HTR-8/SVneo (cell line): ENCODE measurements at regions not wholly inside any gene's neighbourhood (a gene's known extent, or its start where the extent isn't known, plus 50 kb on each side); places are given as distances from the start of the nearest gene placed in this dataset.
"Not testable (repeated sequence)": the region's sequence is repeated elsewhere in the genome, so short reads cannot be mapped to it uniquely, and the experiment has no call there.

Source experiments
- DNase-seq: peaks from one replicate; pipeline ENCODE4 v3.0.0; 2011; ENCODE audit warnings: low spot score, mixed read lengths; ENCODE audit not compliant: insufficient read length
- FAIRE-seq: peaks from 2 replicates; lab custom pipeline; 2011; peaks lifted over from hg19 to GRCh38; lab: Jason Lieb, UNC

- DNase-seq (no peak), FAIRE-seq (no peak)
Observed at GRCh38 chr2:55811048-55811447, 112.5 kb downstream of the EFEMP1 start.

DNA sequence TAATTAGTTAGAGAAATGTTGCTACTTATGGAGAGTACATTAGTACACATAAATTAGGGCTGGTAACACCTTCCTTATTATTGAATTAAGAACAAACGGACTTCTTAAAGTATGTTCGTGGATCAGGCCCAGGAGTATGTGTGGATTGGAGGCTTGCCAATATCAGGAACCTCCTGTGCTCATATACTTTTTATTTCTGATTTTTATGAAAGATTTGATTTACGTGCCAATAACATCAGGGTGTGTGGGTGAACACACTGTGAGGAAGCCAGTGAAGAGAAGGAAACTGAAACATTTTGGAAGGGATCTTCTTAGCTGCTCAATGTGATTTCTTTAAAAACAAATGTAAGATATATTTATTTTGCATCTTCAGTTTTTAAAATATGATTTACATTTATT lies 113.0 kb downstream of the EFEMP1 start:
- DNase-seq (no peak), FAIRE-seq (no peak)

- DNase-seq (no peak), FAIRE-seq (no peak)
Observed at GRCh38 chr2:55809875-55810621, 113.5 kb downstream of the EFEMP1 start.

DNA sequence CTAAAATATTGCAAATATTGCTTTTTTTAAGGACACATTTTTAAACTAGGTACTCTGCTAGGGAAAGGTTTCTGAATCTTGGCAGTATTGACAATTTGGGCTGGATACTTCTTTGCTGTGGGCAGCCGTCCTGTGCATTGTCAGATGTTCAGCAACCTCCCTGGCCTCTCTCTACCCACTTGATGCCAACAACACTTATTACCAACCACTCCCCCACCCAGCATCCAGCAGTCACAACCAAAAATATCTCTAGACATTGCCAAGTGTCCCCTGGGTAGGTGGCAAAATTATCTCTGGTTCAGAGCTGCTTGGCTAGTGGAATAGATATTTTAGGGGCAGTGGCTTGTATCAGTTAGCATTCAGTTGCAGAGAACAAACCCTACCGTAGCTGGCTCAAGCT lies 114.3 kb upstream of the PNPT1 start:
- no peak for DNase-seq
- FAIRE-seq, result no peak

GRCh38 chr2:55805686-55806085 lies 112.0 kb upstream of the PNPT1 start:
- DNase-seq (no peak), FAIRE-seq (no peak)

- FAIRE-seq (no peak), DNase-seq (no peak)
Observed at GRCh38 chr2:55804535-55804934, 110.9 kb upstream of the PNPT1 start.

DNA sequence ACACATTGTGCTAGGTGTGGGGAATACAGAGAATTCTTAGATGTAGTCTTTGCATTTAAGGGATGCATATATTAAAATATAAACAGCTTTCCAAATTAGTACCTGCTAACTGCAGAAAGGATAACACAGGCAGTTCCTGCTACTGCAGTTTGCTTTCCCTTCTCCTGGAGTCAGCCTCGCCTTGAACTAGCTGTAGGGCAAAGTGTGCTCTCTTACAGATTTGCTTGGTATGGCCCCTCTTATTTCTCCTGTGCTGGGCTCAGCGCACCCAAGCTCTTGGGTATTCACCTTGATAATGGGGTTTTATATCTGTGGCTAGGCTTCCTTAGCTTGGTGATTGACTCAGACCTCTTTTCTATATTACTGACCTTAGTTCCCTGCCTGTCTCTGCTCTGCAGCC lies 108.4 kb upstream of the PNPT1 start:
- DNase-seq (no peak), FAIRE-seq (no peak)

DNA sequence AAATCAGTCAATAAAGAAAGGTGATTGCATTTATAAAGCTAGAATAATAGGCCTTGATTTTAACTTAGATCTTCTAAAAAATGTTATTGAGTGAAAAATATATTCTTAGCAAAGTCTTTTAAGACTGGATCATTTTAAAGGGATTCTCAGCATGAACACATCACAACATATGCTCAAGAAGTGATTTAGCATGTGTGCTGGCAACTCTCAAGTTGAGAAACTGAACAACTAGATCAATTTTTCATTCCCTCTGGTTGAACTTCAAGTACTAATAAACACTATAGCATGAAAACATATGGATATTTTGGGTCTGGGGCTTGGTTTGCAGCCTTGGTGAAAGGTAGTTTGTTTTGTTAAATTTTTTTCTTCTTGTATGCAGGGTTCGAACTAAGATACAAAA lies 107.8 kb upstream of the PNPT1 start:
- no peak for DNase-seq
- FAIRE-seq, result no peak

- DNase-seq, FAIRE-seq: not testable (repeated sequence)
Observed at GRCh38 chr2:55799624-55800023, 106.0 kb upstream of the PNPT1 start.

- DNase-seq (no peak), FAIRE-seq (no peak)
Observed at GRCh38 chr2:55796121-55796520, 102.5 kb upstream of the PNPT1 start.

GRCh38 chr2:55793602-55794001 lies 100.0 kb upstream of the PNPT1 start:
- not testable (repeated sequence) for DNase-seq, FAIRE-seq

DNA sequence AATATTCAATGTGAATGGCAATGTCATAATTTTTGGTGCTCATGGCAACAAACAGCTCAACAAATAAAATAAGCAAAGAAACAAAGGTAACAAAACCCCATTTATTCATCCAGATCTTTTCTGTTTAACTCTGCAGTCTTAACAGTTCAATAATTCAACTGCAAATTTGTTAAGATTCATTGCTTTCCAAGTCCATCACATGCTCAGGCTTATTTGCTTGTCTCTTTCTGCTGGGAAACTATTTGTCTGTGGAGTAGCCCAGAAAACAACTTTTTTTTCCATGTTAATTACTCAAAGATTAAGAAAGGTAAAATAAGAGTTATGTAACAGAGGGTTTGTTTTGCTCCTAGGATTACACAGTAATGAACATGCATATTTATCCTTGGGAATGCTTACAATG lies 92.6 kb upstream of the PNPT1 start:
- FAIRE-seq (peak; percentile 4), DNase-seq (no peak)

GRCh38 chr2:55783751-55784150 lies 90.1 kb upstream of the PNPT1 start:
- FAIRE-seq, DNase-seq: not testable (repeated sequence)

GRCh38 chr2:55782528-55783173 lies 89.0 kb upstream of the PNPT1 start:
- DNase-seq (no peak), FAIRE-seq (peak; percentile 69)

DNA sequence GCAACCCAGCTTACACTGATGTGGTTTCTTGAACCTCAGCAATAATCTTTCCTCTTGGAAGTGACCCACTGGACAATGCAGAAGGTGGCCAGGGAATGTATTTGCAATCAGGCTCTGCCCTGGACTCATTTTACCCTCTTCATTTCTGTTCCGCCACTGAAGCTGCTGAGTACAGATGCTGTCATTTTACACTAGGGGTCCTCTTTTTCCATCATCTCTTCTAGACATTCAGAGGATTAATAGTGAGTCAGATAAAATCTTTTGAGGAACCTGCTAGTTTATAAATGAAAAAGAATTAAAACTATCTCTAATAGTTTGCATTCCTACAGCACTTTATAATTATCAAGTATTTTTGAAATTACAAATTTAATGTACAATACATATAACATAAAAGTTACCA lies 87.9 kb upstream of the PNPT1 start:
- no peak for FAIRE-seq
- DNase-seq, result no peak

GRCh38 chr2:55780697-55781096 lies 87.1 kb upstream of the PNPT1 start:
- FAIRE-seq (peak; percentile 69), DNase-seq (no peak)

DNA sequence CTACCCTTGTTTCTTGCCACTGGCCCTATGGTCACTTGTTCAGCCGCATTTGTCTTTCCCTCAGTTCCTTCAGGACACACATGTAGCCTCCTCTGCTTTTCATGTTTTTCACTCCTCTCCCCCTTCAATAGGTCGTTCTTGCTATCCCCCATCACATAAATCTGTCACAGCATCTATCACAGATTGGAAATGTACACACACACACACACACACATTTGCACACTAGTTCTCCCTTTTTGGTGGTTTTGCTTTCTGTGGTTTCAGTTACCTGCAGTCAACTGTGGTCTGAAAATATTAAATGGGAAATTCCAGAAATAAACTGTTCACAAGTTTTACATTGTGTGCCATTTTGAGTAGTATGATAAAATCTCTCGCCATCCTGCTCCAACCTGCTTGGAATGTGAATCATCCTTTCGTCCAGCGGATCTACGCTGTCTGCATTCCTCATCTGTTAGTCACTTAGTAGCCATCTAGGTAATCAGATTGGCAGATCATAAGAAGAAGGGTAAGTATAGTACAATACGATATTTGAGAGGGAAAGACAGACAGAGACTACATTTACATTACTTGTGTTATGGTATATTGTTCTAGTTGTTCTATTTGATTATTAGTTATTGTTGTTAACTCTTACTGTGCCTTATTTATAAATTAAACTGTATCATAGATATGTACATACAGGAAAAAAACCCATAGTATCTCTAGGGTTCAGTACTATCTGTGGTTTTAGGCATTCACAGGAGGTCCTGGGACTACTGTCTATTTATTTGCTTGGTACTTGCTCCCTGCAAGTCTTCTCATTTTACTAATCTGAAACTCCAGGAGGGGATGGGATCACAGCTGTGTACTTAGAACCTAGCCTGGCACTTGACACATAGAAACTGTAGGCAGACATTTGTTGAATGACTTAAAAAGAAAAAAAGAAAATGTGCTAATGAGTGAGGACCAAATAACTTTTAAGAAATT lies 86.1 kb upstream of the PNPT1 start:
- peak; percentile 92 for FAIRE-seq
- peak; percentile 70 for DNase-seq

- no peak for FAIRE-seq
- no peak for DNase-seq
Observed at GRCh38 chr2:55776966-55777365, 83.3 kb upstream of the PNPT1 start.

DNA sequence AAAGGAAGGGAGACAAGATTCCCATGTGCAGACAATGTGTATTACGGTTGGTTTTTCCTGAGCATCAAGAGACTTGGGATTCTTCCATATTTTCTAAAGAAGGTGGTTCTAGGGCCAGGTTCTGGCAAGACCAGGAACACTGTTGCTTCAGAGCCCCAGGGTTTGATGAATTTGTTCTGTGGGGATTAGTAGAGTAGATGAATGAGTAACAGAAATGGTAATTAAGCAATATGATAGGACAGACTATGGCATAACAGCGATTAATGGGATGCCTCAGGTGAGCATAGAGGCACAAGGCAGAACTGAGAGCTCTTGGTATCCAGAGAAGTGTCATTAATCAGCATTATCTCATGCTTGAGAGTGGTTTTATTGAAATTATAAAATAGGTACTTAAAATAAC lies 82.8 kb upstream of the PNPT1 start:
- DNase-seq (no peak), FAIRE-seq (no peak)

DNA sequence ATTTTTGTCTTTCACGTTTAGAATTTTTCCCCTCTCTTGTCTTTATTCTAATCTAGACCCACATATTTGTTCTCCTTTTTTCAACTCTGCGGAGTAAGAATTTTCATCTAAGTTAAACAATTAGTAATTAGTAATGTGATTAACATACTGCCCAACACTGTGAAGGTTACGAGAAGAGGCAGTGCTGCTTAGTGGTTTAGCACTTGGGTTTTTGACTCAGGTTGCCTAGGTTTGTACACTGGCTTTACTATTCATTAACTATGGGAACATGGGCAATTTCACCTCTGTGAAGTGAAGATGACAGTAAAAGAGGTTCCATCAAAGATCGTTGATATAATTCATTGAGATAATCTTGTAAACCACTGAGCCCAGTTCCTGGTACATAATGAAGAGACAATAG lies 82.2 kb upstream of the PNPT1 start:
- no peak for DNase-seq
- FAIRE-seq, result no peak

- not testable (repeated sequence) for FAIRE-seq
Observed at GRCh38 chr2:55773651-55774050, 80.0 kb upstream of the PNPT1 start.

More at GRCh38 chr2:55773651-55774050, 80.0 kb upstream of the PNPT1 start:
- DNase-seq, result not testable (repeated sequence)
